ENCODE measurements at regions not wholly inside any gene's neighbourhood (a gene's known extent, or its start where the extent isn't known, plus 50 kb on each side); places are given as distances from the start of the nearest gene placed in this dataset.

GRCh38 chr5:158590746-158591300 lies 508.9 kb downstream of the EBF1 start:
- Histone ChIP-seq H3K4me1 (ENCODE audit: control insufficient read depth, extremely low read depth, insufficient read depth, low read length) (no peaks in the 10 kb centered on the region), H3K79me2 (ENCODE audit: control insufficient read depth, insufficient read depth, low read length) (no peaks in the 10 kb centered on the region), H3K4me2 (ENCODE audit: extremely low read depth, insufficient read depth, low read length) (no peak overlapping the region), H3K9me3 (ENCODE audit: control insufficient read depth, insufficient read depth, low read depth, low read length) (no peaks in the 10 kb centered on the region), H3K36me3 (ENCODE audit: control insufficient read depth, insufficient read depth, low read length) (no peaks in the 10 kb centered on the region), H3K9ac (ENCODE audit: insufficient read depth, low read length) (no peak overlapping the region), H3K4me3 (replicated peaks in 1 of 4; ENCODE audit: control extremely low read depth in 1 of 4, insufficient read depth in 1 of 4, low read depth in 3 of 4, low read length in 4 of 4) (no peak overlapping the region), H4K20me1 (ENCODE audit: control insufficient read depth, extremely low read depth, insufficient read depth, low read length) (no peaks in the 10 kb centered on the region), H3K27ac (ENCODE audit: insufficient read depth, low read length) (no peak overlapping the region), H2AFZ (ENCODE audit: low read length) (no peak overlapping the region), H3K27me3 (ENCODE audit: control insufficient read depth, insufficient read depth, low read length) (no peaks in the 10 kb centered on the region)
- TF ChIP-seq EZH2 (IDR thresholded peaks at IDR 0.05; ENCODE audit: low read length, missing control alignments) (no peak), CTCF (conservative IDR thresholded peaks at IDR 0.05 in 1 of 2, IDR thresholded peaks at IDR 0.05 in 1 of 2; ENCODE audit: low read depth in 1 of 2, low read length in 2 of 2) (no peak)
- no peak for DNase-seq (ENCODE audit: low read depth in 2 of 2)

GRCh38 chr5:158589939-158590338 lies 509.8 kb downstream of the EBF1 start:
- H3K4me1 ChIP-seq (ENCODE audit: control insufficient read depth, extremely low read depth, insufficient read depth, low read length): no peaks in the 10 kb centered on the region
- DNase-seq (ENCODE audit: low read depth in 2 of 2): peak; percentile 8 to 81
- no peaks in the 10 kb centered on the region for H3K79me2 ChIP-seq (ENCODE audit: control insufficient read depth, insufficient read depth, low read length)
- no peaks in the 10 kb centered on the region for H3K36me3 ChIP-seq (ENCODE audit: control insufficient read depth, insufficient read depth, low read length)
- no peaks in the 10 kb centered on the region for H4K20me1 ChIP-seq (ENCODE audit: control insufficient read depth, extremely low read depth, insufficient read depth, low read length)
- TF ChIP-seq CTCF (conservative IDR thresholded peaks at IDR 0.05 in 1 of 2, IDR thresholded peaks at IDR 0.05 in 1 of 2; ENCODE audit: low read depth in 1 of 2, low read length in 2 of 2) (no peak), EZH2 (IDR thresholded peaks at IDR 0.05; ENCODE audit: low read length, missing control alignments) (no peak)
- no peak overlapping the region for H2AFZ ChIP-seq (ENCODE audit: low read length)
- H3K27me3 ChIP-seq (ENCODE audit: control insufficient read depth, insufficient read depth, low read length): no peaks in the 10 kb centered on the region
- no peaks in the 10 kb centered on the region for H3K9me3 ChIP-seq (ENCODE audit: control insufficient read depth, insufficient read depth, low read depth, low read length)
- no peak overlapping the region for H3K9ac ChIP-seq (ENCODE audit: insufficient read depth, low read length)
- no peak overlapping the region for H3K27ac ChIP-seq (ENCODE audit: insufficient read depth, low read length)
- H3K4me3 ChIP-seq (replicated peaks in 1 of 4; ENCODE audit: control extremely low read depth in 1 of 4, insufficient read depth in 1 of 4, low read depth in 3 of 4, low read length in 4 of 4): no peak overlapping the region
- H3K4me2 ChIP-seq (ENCODE audit: extremely low read depth, insufficient read depth, low read length): no peak overlapping the region

- no peaks in the 10 kb centered on the region for H3K36me3 ChIP-seq (ENCODE audit: control insufficient read depth, insufficient read depth, low read length)
- no peaks in the 10 kb centered on the region for H3K4me1 ChIP-seq (ENCODE audit: control insufficient read depth, extremely low read depth, insufficient read depth, low read length)
- no peak overlapping the region for H3K4me3 ChIP-seq (replicated peaks in 1 of 4; ENCODE audit: control extremely low read depth in 1 of 4, insufficient read depth in 1 of 4, low read depth in 3 of 4, low read length in 4 of 4)
- H3K9ac ChIP-seq (ENCODE audit: insufficient read depth, low read length): no peak overlapping the region
- H3K4me2 ChIP-seq (ENCODE audit: extremely low read depth, insufficient read depth, low read length): no peak overlapping the region
- no peak overlapping the region for H2AFZ ChIP-seq (ENCODE audit: low read length)
- no peak for DNase-seq (ENCODE audit: low read depth in 2 of 2)
- H3K27ac ChIP-seq (ENCODE audit: insufficient read depth, low read length): no peak overlapping the region
- H3K79me2 ChIP-seq (ENCODE audit: control insufficient read depth, insufficient read depth, low read length): no peaks in the 10 kb centered on the region
- TF ChIP-seq EZH2 (IDR thresholded peaks at IDR 0.05; ENCODE audit: low read length, missing control alignments) (no peak), CTCF (conservative IDR thresholded peaks at IDR 0.05 in 1 of 2, IDR thresholded peaks at IDR 0.05 in 1 of 2; ENCODE audit: low read depth in 1 of 2, low read length in 2 of 2) (no peak)
- H4K20me1 ChIP-seq (ENCODE audit: control insufficient read depth, extremely low read depth, insufficient read depth, low read length): no peaks in the 10 kb centered on the region
- H3K9me3 ChIP-seq (ENCODE audit: control insufficient read depth, insufficient read depth, low read depth, low read length): no peaks in the 10 kb centered on the region
- H3K27me3 ChIP-seq (ENCODE audit: control insufficient read depth, insufficient read depth, low read length): no peaks in the 10 kb centered on the region
Observed at GRCh38 chr5:158588617-158589016, 511.1 kb downstream of the EBF1 start.
